KBM-7 (cell line): ENCODE measurements at regions not wholly inside any gene's neighbourhood (a gene's known extent, or its start where the extent isn't known, plus 50 kb on each side); places are given as distances from the start of the nearest gene placed in this dataset.

Experiments used
- DNase-seq: peaks from one replicate; pipeline ENCODE4 v3.0.0-alpha.2; 2015
- in situ Hi-C: fragments of 300-500 bp; cut with MboI; formaldehyde crosslinking; loops from 2 replicates; pipeline ENCODE4 v1.14.3; 2020; ENCODE audit warnings: low sequenced_read_pairs, low pct_unique_long_range_greater_than_20kb, mixed read lengths

- in situ Hi-C loops = no loop called here
Observed at GRCh38 chr1:229181419-229181818, 89.5 kb upstream of the RAB4A start.

GRCh38 chr1:229183588-229183987, 87.3 kb upstream of the RAB4A start:
- in situ Hi-C loops = no loop called here
- no peak for DNase-seq

More at GRCh38 chr1:229181419-229181818, 89.5 kb upstream of the RAB4A start:
- DNase-seq = no peak

DNA sequence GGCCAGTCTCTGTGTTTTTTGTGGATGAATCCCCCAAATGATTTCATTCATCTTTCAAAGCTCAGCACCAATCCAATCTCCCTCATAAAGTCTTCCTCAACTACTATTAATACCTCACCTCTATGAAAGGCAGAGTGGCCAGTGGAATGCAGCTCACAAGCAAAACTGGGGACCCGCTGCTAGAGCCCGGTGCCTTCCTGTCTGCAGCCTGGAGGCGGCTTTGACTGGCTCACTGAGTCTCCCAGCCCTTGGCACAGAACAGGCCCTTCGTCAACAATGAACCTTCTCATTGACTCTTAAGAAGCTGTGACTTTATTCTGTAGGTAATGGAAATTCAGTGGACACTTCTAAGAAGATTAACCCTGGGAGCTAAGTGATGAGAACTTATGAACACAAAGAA, 86.8 kb upstream of the RAB4A start:
- in situ Hi-C loops = no loop called here
- DNase-seq = no peak

GRCh38 chr1:229185963-229186362, 84.9 kb upstream of the RAB4A start:
- in situ Hi-C loops = no loop called here
- no peak for DNase-seq

DNA sequence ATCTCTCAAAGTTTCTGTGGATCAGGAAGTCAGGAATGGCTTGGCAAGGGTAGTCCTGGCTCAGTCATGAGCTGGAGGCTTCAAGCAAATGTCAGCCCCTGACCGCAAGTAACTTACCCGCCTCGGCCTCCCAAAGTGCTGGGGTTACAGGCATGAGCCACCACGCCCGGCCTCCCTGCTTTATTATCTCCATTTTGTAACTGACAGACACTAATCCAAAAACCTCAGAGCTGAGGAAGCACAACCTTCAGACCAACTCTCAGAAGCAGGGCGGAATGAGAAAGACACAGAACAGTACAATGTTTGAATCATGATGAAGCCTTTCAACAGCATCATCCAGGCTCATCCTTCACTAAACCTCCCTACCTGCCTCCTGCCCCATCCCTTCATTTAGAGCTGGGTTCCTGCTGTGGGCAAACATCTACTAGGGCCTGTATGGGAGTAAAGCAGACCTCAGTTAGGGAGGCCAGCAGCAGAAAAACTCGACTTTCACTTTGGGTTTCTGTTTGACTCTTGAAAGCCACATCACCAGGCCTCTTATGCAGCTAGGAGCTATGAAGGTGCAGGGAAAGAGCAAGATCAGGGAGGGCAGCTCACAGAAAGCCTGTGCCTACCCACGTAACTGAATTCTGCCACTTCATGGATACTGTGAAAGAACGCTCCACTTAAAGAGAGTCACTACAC, 84.4 kb upstream of the RAB4A start:
- no peak for DNase-seq
- in situ Hi-C loops = no loop called here

- in situ Hi-C loops = no loop called here
Observed at GRCh38 chr1:229190057-229190575, 80.8 kb upstream of the RAB4A start.

GRCh38 chr1:229191066-229191674, 79.7 kb upstream of the RAB4A start:
- in situ Hi-C loops = no loop called here
- no peak for DNase-seq

More at GRCh38 chr1:229190057-229190575, 80.8 kb upstream of the RAB4A start:
- no peak for DNase-seq

- in situ Hi-C loops = no loop called here
- DNase-seq = no peak
Observed at GRCh38 chr1:229192031-229192430, 78.9 kb upstream of the RAB4A start.

- DNase-seq = no peak
- in situ Hi-C loops = no loop called here
Observed at GRCh38 chr1:229192853-229193252, 78.1 kb upstream of the RAB4A start.

- in situ Hi-C loops = no loop called here
- DNase-seq = no peak
Observed at GRCh38 chr1:229194096-229194495, 76.8 kb upstream of the RAB4A start.

GRCh38 chr1:229195246-229195645, 75.7 kb upstream of the RAB4A start:
- in situ Hi-C loops = no loop called here
- DNase-seq = no peak

DNA sequence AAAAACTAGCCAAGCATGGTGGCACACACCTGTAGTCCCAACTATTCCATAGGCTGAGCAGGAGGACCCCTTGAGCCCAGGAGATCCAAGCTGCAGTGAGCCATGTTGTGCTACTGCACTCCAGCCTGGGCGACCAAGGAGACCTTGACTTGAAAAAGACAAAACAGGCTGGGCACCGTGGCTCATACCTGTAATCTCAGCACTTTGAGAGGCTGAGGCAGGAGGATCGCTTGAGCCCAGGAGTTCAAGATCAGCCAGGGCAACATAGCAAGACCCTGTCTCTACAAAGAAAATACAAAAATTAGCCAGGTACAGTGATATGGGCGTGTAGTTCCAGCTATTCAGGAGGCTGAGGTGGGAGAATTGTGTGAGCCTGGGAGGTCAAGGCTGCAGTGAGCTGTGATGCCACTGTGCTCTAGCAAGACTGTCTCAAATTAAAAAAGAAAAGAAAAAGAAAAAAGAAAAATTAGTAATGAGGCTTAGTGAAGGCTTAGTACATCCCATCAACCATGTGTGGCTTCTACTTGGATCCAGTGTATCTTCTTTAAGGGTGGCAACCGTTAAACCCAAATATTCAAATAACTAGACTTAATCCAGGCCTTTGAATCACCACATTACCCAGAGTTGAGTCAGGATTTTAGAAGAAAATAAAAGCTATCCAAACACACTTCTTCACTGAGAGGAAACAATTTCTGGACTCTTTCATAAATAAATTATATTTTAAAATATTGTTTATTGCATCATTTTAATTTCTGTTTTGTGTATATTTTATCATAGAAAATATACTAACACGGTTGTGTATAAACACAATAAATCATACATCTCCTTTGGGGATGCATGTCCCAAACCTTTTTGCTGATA, 74.3 kb upstream of the RAB4A start:
- in situ Hi-C loops = no loop called here

GRCh38 chr1:229197265-229197585, 73.7 kb upstream of the RAB4A start:
- no peak for DNase-seq
- in situ Hi-C loops = no loop called here

More for the DNA sequence above, 74.3 kb upstream of the RAB4A start:
- DNase-seq = no peak

- in situ Hi-C loops = no loop called here
- DNase-seq = peak; percentile 42
Observed at GRCh38 chr1:229199261-229200243, 71.4 kb upstream of the RAB4A start.

DNA sequence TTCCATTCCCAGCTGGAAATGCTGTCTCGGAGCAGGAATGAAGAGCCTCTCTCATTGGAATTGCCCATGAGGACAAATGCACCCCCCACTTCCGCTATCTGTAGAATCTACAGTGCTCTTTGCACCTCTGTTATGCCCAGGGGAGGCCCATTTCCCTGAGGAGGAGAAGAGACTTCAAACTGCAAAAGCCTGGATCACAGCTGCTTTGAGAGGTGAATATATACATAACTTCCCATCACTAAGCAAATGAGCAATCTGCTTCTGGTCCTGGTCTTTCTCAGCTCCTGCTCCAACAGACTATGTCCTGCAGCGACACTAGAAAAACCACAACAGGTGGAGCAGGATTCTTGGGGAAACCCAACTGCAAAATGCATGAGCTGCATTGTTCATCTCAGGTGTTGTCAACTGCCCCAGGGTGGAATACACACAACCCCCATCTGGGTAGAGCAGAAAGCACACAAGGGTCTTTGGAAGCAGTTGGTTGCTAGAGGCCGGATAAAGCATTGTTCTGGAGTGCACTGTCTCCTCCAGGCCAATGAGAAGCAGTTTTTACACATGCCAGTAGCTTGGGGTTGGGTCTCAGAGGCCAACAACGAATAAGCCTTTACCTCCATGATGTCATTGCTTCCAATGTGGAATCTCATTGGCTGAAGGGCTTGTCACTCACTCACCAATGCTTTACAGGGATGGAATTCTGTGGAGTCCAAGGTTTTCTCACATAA, 67.7 kb upstream of the RAB4A start:
- in situ Hi-C loops = no loop called here
- no peak for DNase-seq

DNA sequence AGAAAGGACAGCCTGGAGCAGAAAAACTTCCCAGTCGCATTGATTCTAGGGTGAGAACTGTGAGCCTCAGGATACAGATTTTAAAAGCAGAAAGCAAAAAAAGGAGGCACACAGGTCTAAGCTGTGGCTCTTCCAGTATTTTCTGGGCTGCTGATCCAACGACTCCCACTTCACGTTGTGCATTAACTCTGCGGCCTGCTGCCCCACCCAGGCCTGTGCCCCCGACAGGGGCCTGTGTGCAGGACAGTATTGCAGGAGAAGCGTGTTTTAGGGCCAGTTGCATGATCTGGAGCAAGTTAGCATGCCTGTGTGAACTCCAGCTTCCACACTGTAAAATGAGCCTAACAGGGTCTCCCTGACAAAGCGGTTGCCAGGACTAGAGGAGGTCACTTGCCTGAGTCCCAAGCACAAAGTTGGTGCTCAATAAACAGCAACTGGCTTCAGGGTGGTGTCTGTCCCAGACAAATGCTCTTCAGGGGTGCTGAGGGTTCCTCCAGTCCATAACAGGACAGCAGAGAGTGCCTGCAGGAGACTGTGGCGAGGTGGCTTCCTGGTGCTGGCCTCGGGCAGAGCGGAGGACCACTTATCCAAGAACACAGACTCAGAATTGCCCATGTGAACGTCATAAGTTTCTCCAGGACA, 66.8 kb upstream of the RAB4A start:
- DNase-seq = no peak
- in situ Hi-C loops = no loop called here

DNA sequence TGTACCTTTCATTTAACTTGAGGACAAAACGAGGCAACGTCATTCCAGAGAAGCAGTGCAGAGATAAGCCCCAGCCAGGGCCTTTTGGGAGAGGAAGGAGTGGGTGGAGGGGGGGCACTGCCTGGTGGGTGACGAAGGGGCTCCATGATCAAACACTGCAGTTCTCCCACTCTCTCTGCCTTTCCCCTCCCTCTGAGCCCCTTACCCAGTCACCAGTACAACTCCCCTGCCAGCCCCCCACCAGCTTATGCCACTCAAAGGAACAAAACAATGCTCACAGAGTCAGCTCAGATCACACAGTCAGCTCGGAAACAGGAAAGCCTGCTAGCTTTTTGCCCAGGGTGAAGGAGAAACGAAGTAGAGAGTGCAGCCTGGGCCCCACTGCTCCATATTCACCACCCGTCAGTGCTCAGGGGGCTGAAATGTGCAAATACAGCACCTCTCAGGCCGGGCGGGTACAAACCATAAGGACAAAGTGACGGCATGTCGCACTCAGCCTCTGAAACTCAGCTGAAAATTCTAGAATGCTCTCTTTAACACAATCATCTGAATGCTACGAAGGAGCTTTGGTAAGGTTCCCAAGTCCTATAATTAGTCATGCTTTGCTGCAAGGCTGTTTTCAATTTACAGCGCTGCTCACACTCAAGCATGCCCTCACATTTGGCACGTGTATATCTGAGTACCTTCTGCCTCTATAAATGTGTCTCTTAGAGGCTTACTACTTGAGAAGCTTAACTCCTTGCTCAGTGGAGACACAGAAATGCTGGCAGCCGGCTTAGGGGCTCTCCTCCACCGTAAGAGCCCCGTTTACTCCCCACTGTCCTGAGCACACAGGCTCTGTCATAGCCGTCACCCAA, 65.8 kb upstream of the RAB4A start:
- in situ Hi-C loops = no loop called here

More for the DNA sequence above, 65.8 kb upstream of the RAB4A start:
- no peak for DNase-seq
